ENCODE measurements at regions not wholly inside any gene's neighbourhood (a gene's known extent, or its start where the extent isn't known, plus 50 kb on each side); places are given as distances from the start of the nearest gene placed in this dataset.

GRCh38 chr17:13355054-13355453, 246.7 kb downstream of the HS3ST3A1 start:
- TF ChIP-seq TAF1 (IDR thresholded peaks at IDR 0.05; ENCODE audit: borderline replicate concordance, insufficient read depth, low read length) (no peak), POLR2AphosphoS5 (IDR thresholded peaks at IDR 0.05; ENCODE audit: low read depth, low read length) (no peak)
